Keratinocyte (primary cell): ENCODE measurements at regions not wholly inside any gene's neighbourhood (a gene's known extent, or its start where the extent isn't known, plus 50 kb on each side); places are given as distances from the start of the nearest gene placed in this dataset.

ENCODE experiments used
- CTCF ChIP-seq, 3 experiments: IDR thresholded peaks in 1 of 3; conservative IDR thresholded peaks in 1 of 3; optimal IDR thresholded peaks in 1 of 3; 2 replicates in 2 of 3; 3 replicates in 1 of 3; pipeline versions ENCODE3 to v1.5.1; 2011; ENCODE audit warnings: low read length in 3 of 3, mild to moderate bottlenecking in 3 of 3, moderate library complexity in 2 of 3, control low read depth in 1 of 3, inconsistent platforms in 1 of 3; ENCODE audit not compliant: insufficient read depth in 2 of 3; ENCODE audit errors: extremely low read depth in 1 of 3
- EZH2 ChIP-seq: IDR thresholded peaks from one replicate; pipeline ENCODE4 v1.6.1; 2012; ENCODE audit warnings: inconsistent platforms, mild to moderate bottlenecking, low read length, moderate library complexity

GRCh38 chr14:85471156-85471555 lies 58.8 kb upstream of the FLRT2 start:
- TF ChIP-seq CTCF (optimal IDR thresholded peaks at IDR 0.05 in 1 of 3, IDR thresholded peaks at IDR 0.05 in 1 of 3, conservative IDR thresholded peaks at IDR 0.05 in 1 of 3; ENCODE audit: extremely low read depth in 1 of 3, insufficient read depth in 2 of 3, low read length in 3 of 3) (no peak), EZH2 (no peak)
